ENCODE measurements at regions not wholly inside any gene's neighbourhood (a gene's known extent, or its start where the extent isn't known, plus 50 kb on each side); places are given as distances from the start of the nearest gene placed in this dataset.

- no peaks in the 10 kb centered on the region for H3K27me3 ChIP-seq
- H3K4me3 ChIP-seq = no peak overlapping the region
- no peaks in the 10 kb centered on the region for H3K4me1 ChIP-seq
- no peaks in the 10 kb centered on the region for H3K9me3 ChIP-seq
- no peak for TF ChIP-seq CTCF (IDR thresholded peaks at IDR 0.05)
- no peak overlapping the region for H3K27ac ChIP-seq
- intact Hi-C loops (cut with DNase I; ENCODE audit: low total_unique reads) = no loop called here
- H3K36me3 ChIP-seq = no peaks in the 10 kb centered on the region
- DNase-seq = no peak
These were observed 238.7 kb upstream of the SOX11 start for GRCh38 chr2:5453220-5454050.

DNA sequence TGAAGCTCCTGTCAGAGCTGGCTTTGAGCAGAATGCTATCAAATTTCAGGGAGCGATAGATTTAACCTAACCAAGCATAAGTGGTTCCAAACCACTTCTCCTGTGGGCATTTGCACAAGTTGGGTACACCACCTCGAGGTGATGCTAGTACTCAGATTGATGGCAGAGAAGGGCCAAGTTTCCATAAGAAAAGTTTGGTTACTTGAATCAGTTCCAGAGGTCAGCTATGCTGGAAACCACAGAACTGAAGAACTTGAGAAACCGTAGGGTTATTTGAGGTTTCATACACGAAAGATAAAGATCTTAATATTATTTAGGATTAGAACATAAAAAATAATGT is 238.2 kb upstream of the SOX11 start:
- no peaks in the 10 kb centered on the region for H3K27me3 ChIP-seq
- DNase-seq = no peak
- H3K36me3 ChIP-seq = no peaks in the 10 kb centered on the region
- intact Hi-C loops (cut with DNase I; ENCODE audit: low total_unique reads) = no loop called here
- no peaks in the 10 kb centered on the region for H3K9me3 ChIP-seq
- no peaks in the 10 kb centered on the region for H3K4me1 ChIP-seq
- H3K4me3 ChIP-seq = no peak overlapping the region
- no peak overlapping the region for H3K27ac ChIP-seq
- no peak for TF ChIP-seq CTCF (IDR thresholded peaks at IDR 0.05)

- Histone ChIP-seq H3K27ac (no peak overlapping the region), H3K36me3 (no peaks in the 10 kb centered on the region), H3K27me3 (no peaks in the 10 kb centered on the region), H3K4me1 (no peaks in the 10 kb centered on the region), H3K4me3 (no peak overlapping the region), H3K9me3 (no peaks in the 10 kb centered on the region)
- no peak for TF ChIP-seq CTCF (IDR thresholded peaks at IDR 0.05)
- no peak for DNase-seq
- intact Hi-C loops (cut with DNase I; ENCODE audit: low total_unique reads) = no loop called here
These were observed 233.1 kb upstream of the SOX11 start for GRCh38 chr2:5459041-5459440.

DNA sequence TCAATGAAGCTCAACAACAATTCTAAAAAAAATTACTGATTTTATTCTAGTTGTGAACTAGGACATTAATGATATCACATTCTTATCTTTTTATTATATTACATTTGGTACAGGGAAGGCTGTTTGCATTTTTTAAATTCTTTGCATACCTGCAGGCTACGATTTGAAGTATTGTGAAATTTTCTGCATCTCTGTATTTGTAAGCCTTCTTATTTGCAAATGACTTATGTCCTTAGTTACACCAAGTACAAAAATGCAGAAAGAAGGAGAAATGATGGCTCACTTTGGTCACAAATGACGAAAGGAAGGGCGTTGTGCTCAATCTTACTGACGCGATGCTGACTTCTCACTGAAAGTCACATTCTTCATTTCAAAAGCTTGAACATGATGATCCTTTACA is 227.5 kb upstream of the SOX11 start:
- Histone ChIP-seq H3K4me1 (no peaks in the 10 kb centered on the region), H3K4me3 (no peak overlapping the region), H3K27ac (no peak overlapping the region), H3K27me3 (no peaks in the 10 kb centered on the region), H3K9me3 (no peaks in the 10 kb centered on the region), H3K36me3 (no peaks in the 10 kb centered on the region)
- intact Hi-C loops (cut with DNase I; ENCODE audit: low total_unique reads) = no loop called here
- no peak for DNase-seq
- TF ChIP-seq CTCF (IDR thresholded peaks at IDR 0.05) = no peak

DNA sequence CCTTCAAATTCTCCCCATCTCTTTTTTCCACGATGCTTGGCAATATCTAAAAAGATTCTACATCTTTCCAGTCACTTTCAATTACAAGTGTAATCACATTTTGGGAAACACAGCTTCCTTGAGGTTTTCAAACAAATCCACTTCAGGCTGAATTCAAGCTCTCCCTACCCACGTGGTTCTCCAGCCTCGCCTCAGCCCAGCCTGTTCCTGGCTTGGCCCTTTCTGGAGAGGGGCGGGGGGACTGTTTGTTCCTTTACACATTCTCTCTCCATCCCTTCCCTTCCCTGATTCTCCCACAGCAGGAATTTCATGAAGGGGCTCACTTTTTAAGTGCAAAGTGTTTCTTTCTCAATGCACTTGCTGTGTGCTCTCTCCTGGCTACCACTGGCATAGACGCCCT is 226.3 kb upstream of the SOX11 start:
- no peaks in the 10 kb centered on the region for H3K4me1 ChIP-seq
- intact Hi-C loops (cut with DNase I; ENCODE audit: low total_unique reads) = no loop called here

More for the DNA sequence above, 226.3 kb upstream of the SOX11 start:
- H3K27ac ChIP-seq = no peak overlapping the region
- no peak overlapping the region for H3K4me3 ChIP-seq
- DNase-seq = no peak
- no peak for TF ChIP-seq CTCF (IDR thresholded peaks at IDR 0.05)
- H3K36me3 ChIP-seq = no peaks in the 10 kb centered on the region
- H3K27me3 ChIP-seq = no peaks in the 10 kb centered on the region
- no peaks in the 10 kb centered on the region for H3K9me3 ChIP-seq
